NB4 (cell line): ENCODE measurements at regions not wholly inside any gene's neighbourhood (a gene's known extent, or its start where the extent isn't known, plus 50 kb on each side); places are given as distances from the start of the nearest gene placed in this dataset.

Experiments
- DNase-seq: peaks from one replicate; pipeline ENCODE4 v3.0.0; 2010; ENCODE audit warnings: low read depth
- H3K4me3 ChIP-seq: one replicate; pipeline ENCODE4 v1.5.1; 2011; ENCODE audit warnings: mild to moderate bottlenecking, low read depth, low read length, moderate library complexity
- MYC ChIP-seq: IDR thresholded peaks from 2 replicates; pipeline ENCODE4 v1.6.1; 2011; ENCODE audit warnings: low read depth, low read length
- POLR2A ChIP-seq: IDR thresholded peaks from 2 replicates; pipeline ENCODE4 v1.6.1; 2011; ENCODE audit warnings: mild to moderate bottlenecking; ENCODE audit not compliant: insufficient read length; ENCODE audit errors: extremely low read depth
- TF ChIP-seq, protein P1 (sequence below): IDR thresholded peaks from one replicate; pipeline ENCODE4 v1.5.1; 2012; ENCODE audit warnings: low read depth, low read length
- TF ChIP-seq, protein P2 (sequence below): IDR thresholded peaks from 2 replicates; pipeline ENCODE4 v1.6.1; 2011; ENCODE audit warnings: low read depth, low read length

DNA sequence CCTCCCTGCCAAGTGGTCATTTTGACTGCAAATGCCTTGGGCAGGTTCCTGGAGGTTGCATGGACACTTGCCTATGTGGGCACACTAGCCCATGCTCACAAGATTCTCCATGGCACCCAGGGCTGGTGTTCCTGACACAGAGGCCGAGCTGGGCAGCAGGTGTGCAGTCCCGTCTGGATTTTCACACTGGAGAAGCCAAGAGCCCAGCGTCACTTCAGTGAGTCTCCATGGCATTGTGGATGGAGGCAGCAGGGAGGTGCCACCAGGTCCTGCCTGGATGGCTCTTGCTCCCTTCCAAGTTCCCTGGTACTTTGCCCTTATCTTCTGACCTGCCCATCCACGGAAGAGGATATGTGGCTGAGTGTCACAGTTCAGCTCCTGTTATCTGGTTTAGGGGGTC is 63.7 kb upstream of the PLCL2 start:
- TF ChIP-seq, protein P1, sequence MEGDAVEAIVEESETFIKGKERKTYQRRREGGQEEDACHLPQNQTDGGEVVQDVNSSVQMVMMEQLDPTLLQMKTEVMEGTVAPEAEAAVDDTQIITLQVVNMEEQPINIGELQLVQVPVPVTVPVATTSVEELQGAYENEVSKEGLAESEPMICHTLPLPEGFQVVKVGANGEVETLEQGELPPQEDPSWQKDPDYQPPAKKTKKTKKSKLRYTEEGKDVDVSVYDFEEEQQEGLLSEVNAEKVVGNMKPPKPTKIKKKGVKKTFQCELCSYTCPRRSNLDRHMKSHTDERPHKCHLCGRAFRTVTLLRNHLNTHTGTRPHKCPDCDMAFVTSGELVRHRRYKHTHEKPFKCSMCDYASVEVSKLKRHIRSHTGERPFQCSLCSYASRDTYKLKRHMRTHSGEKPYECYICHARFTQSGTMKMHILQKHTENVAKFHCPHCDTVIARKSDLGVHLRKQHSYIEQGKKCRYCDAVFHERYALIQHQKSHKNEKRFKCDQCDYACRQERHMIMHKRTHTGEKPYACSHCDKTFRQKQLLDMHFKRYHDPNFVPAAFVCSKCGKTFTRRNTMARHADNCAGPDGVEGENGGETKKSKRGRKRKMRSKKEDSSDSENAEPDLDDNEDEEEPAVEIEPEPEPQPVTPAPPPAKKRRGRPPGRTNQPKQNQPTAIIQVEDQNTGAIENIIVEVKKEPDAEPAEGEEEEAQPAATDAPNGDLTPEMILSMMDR, result no peak
- TF ChIP-seq POLR2A, result no peak
- no peak for TF ChIP-seq MYC
- TF ChIP-seq, protein P2, sequence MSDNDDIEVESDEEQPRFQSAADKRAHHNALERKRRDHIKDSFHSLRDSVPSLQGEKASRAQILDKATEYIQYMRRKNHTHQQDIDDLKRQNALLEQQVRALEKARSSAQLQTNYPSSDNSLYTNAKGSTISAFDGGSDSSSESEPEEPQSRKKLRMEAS, result no peak
- DNase-seq, result no peak
- H3K4me3 ChIP-seq, result no peak overlapping the region

DNA sequence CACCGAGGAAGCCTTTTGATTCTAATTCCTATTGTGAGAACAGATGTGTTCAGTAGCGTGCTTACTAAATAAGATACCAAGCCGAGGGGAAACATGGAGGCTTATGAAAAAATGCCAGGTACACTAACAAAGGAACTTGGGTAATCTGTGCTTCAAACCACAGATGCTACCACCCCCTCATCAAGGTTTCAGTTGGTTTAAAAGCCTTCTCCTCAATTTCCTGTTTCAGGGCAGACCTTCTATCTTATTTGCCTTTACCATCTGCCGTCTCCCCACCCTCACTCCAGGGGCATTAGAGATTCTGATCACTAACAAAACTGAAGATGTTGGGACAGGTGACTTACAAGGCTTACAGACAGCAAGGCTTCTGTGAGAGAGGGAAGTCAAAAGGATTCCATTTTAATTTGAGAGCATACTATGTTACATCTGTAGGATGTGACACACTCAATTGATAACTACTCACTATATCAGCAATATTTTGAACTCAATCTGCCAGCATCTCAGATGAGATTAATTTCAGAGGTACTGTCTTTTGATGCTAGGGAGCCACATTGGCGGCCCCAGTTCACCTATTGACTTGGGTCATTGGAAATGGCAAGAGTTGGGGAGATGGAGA is 60.6 kb upstream of the PLCL2 start:
- DNase-seq, result peak; percentile 7
- TF ChIP-seq, protein P1, result no peak
- TF ChIP-seq MYC (no peak), POLR2A (no peak)
- TF ChIP-seq, protein P2, result no peak
- H3K4me3 ChIP-seq, result no peak overlapping the region

DNA sequence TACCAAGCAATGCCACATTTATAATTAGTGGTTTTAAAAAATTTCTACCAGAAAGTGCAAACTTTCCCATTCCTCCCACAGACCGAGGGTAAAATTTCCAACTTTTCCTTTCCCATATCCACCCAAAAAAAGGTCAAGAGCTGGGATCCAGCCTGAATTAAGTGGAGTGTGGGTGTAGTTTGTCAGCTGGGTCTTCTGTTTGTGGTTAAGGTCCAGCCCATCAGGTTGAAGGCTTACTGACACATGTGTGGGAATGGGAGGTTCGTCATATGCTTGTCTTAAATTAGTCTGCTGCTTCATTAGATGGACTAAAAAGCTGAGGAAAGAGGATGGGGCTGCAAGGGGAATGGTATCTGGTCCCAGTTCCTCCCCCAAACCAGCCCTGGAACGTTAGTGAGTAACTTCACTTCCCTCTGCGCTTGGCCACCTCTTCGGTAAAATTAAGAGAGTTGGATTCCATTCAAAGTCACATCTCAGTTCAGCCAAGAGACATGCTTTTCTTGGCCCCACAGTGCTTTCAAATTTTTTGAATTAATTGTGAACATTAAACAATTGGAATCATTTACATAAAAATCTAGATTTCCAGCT is 59.0 kb upstream of the PLCL2 start:
- TF ChIP-seq, protein P1, result no peak
- TF ChIP-seq MYC (no peak), POLR2A (no peak)
- DNase-seq, result no peak

GRCh38 chr3:16828815-16829214 is 55.9 kb upstream of the PLCL2 start:
- TF ChIP-seq, protein P1, result peak; percentile 44
- TF ChIP-seq POLR2A, result no peak
- no peak overlapping the region for H3K4me3 ChIP-seq
- DNase-seq, result peak; percentile 48

More for the DNA sequence above, 59.0 kb upstream of the PLCL2 start:
- no peak overlapping the region for H3K4me3 ChIP-seq

GRCh38 chr3:16831846-16832245 is 52.9 kb upstream of the PLCL2 start:
- no peak overlapping the region for H3K4me3 ChIP-seq
- TF ChIP-seq, protein P1, result no peak
- TF ChIP-seq, protein P2, result no peak
- TF ChIP-seq POLR2A (no peak), MYC (no peak)
- DNase-seq, result no peak

GRCh38 chr3:16834214-16834613 is 50.5 kb upstream of the PLCL2 start:
- no peak for DNase-seq
- TF ChIP-seq, protein P2, result no peak
- TF ChIP-seq POLR2A (no peak), MYC (no peak)
- TF ChIP-seq, protein P1, result no peak
- no peak overlapping the region for H3K4me3 ChIP-seq
